ENCODE measurements at regions not wholly inside any gene's neighbourhood (a gene's known extent, or its start where the extent isn't known, plus 50 kb on each side); places are given as distances from the start of the nearest gene placed in this dataset.

- DNase-seq (ENCODE audit: low spot score) = no peak
Measured at GRCh38 chr6:40312213-40313015, 274.8 kb downstream of the LRFN2 start.

- DNase-seq (ENCODE audit: low spot score) = peak; percentile 62
Measured at GRCh38 chr6:40308533-40309306, 278.4 kb downstream of the LRFN2 start.

- no peak for DNase-seq (ENCODE audit: low spot score)
Measured at GRCh38 chr6:40307712-40308111, 279.5 kb downstream of the LRFN2 start.

GRCh38 chr6:40302856-40303454, 284.2 kb downstream of the LRFN2 start:
- no peak for DNase-seq (ENCODE audit: low spot score)

GRCh38 chr6:40299681-40300080, 287.5 kb downstream of the LRFN2 start:
- no peak for DNase-seq (ENCODE audit: low spot score)

- no peak for DNase-seq (ENCODE audit: low spot score)
Measured at GRCh38 chr6:40298207-40298606, 289.0 kb downstream of the LRFN2 start.

- no peak for DNase-seq (ENCODE audit: low spot score)
Measured at GRCh38 chr6:40295251-40295950, 291.8 kb downstream of the LRFN2 start.

- DNase-seq (ENCODE audit: low spot score) = no peak
Measured at GRCh38 chr6:40293460-40294185, 293.5 kb downstream of the LRFN2 start.

GRCh38 chr6:40293060-40293459, 294.1 kb downstream of the LRFN2 start:
- DNase-seq (ENCODE audit: low spot score) = no peak

- DNase-seq (ENCODE audit: low spot score) = no peak
Measured at GRCh38 chr6:40290816-40291215, 296.3 kb downstream of the LRFN2 start.

GRCh38 chr6:40288919-40289318, 298.2 kb downstream of the LRFN2 start:
- DNase-seq (ENCODE audit: low spot score) = no peak

- DNase-seq (ENCODE audit: low spot score) = no peak
Measured at GRCh38 chr6:40287296-40287850, 299.8 kb downstream of the LRFN2 start.

- DNase-seq (ENCODE audit: low spot score) = no peak
Measured at GRCh38 chr6:40286721-40287120, 300.4 kb downstream of the LRFN2 start.

GRCh38 chr6:40285996-40286395, 301.2 kb downstream of the LRFN2 start:
- DNase-seq (ENCODE audit: low spot score) = no peak

GRCh38 chr6:40285535-40285934, 301.6 kb downstream of the LRFN2 start:
- no peak for DNase-seq (ENCODE audit: low spot score)

GRCh38 chr6:40282986-40283385, 304.2 kb downstream of the LRFN2 start:
- DNase-seq (ENCODE audit: low spot score) = no peak

- no peak for DNase-seq (ENCODE audit: low spot score)
Measured at GRCh38 chr6:40281402-40281801, 305.8 kb downstream of the LRFN2 start.

GRCh38 chr6:40280231-40280630, 306.9 kb downstream of the LRFN2 start:
- DNase-seq (ENCODE audit: low spot score) = no peak

- no peak for DNase-seq (ENCODE audit: low spot score)
Measured at GRCh38 chr6:40276141-40276540, 311.0 kb downstream of the LRFN2 start.

GRCh38 chr6:40274058-40274457, 313.1 kb downstream of the LRFN2 start:
- DNase-seq (ENCODE audit: low spot score) = no peak

- DNase-seq (ENCODE audit: low spot score) = no peak
Measured at GRCh38 chr6:40268614-40269013, 318.6 kb downstream of the LRFN2 start.
